HEK293T (cell line): ENCODE measurements at regions not wholly inside any gene's neighbourhood (a gene's known extent, or its start where the extent isn't known, plus 50 kb on each side); places are given as distances from the start of the nearest gene placed in this dataset.

Experiments
- BHLHE40 ChIP-seq: fragments of 450-650 bp; IDR thresholded peaks from 2 replicates; pipeline ENCODE4 v1.6.1; 2016; ENCODE audit warnings: mild to moderate bottlenecking, moderate library complexity, borderline replicate concordance
- ELF4 ChIP-seq: fragments of 450-650 bp; IDR thresholded peaks from 2 replicates; pipeline ENCODE4 v1.6.1; 2017; ENCODE audit warnings: antibody characterized with exemption
- FOXA1 ChIP-seq: fragments of 450-650 bp; IDR thresholded peaks from 2 replicates; pipeline ENCODE4 v1.6.1; 2016; ENCODE audit warnings: mild to moderate bottlenecking
- FOXK2 ChIP-seq: fragments of 450-650 bp; IDR thresholded peaks from 2 replicates; pipeline ENCODE4 v1.6.1; 2016; ENCODE audit warnings: mild to moderate bottlenecking
- SUZ12 ChIP-seq: fragments of 450-650 bp; IDR thresholded peaks from 2 replicates; pipeline ENCODE4 v1.6.1; 2016; ENCODE audit warnings: mild to moderate bottlenecking

- TF ChIP-seq FOXK2 (no peak), FOXA1 (no peak), BHLHE40 (no peak), SUZ12 (no peak), ELF4 (no peak)
These were observed 134.5 kb upstream of the AADACL2 start for GRCh38 chr3:151599103-151599672.
